ENCODE measurements at regions not wholly inside any gene's neighbourhood (a gene's known extent, or its start where the extent isn't known, plus 50 kb on each side); places are given as distances from the start of the nearest gene placed in this dataset.

DNA sequence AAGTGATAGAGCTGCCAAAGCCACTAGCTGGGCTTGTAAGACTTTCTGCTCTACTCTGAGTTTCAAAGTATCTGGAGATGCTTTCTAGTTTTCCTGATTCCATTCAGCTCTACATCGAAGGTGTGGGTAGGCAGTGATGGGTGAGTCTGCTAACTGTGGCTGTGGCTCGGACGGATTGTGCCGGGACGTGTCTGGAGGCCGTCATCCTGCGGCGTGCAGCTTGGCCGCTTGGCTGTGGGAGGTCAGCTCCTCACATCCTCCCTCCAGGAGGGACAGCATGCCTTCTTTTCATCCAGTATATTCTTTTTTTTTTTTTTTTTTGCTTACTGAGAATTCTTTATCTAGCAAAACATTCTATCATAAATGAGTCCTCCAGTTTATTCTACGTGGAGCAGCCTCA lies 77.9 kb upstream of the AADAT start:
- Histone ChIP-seq H2BK12ac (ENCODE audit: low read depth, low read length) (no peak overlapping the region), H2BK5ac (ENCODE audit: low read depth, low read length) (no peak overlapping the region), H3K4me2 (ENCODE audit: insufficient read depth in 1 of 2, low read depth in 2 of 2, low read length in 2 of 2) (no peak overlapping the region), H3K4ac (replicated peaks; ENCODE audit: insufficient read length, low read depth, low read length) (no peak overlapping the region), H4K91ac (replicated peaks; ENCODE audit: insufficient read length, low read length) (no peak overlapping the region), H3K27ac (ENCODE audit: low read depth, low read length) (no peak overlapping the region), H3K27me3 (replicated peaks in 1 of 4; ENCODE audit: control insufficient read depth in 3 of 4, extremely low read depth in 1 of 4, insufficient read depth in 3 of 4, low read length in 3 of 4) (no peaks in the 10 kb centered on the region), H3K36me3 (ENCODE audit: control insufficient read depth in 2 of 4, insufficient read depth in 4 of 4, low read length in 3 of 4) (no peaks in the 10 kb centered on the region), H3K4me1 (replicated peaks in 1 of 4; ENCODE audit: control insufficient read depth in 3 of 4, insufficient read depth in 4 of 4, low read length in 3 of 4) (no peaks in the 10 kb centered on the region), H3K4me3 (ENCODE audit: extremely low read depth in 1 of 4, insufficient read depth in 2 of 4, low read depth in 3 of 4, low read length in 4 of 4) (no peak overlapping the region), H2BK120ac (replicated peaks; ENCODE audit: low read depth, low read length) (no peak overlapping the region), H3K18ac (ENCODE audit: extremely low read depth, low read length) (no peak overlapping the region), H2AFZ (ENCODE audit: low read length) (no peak overlapping the region), H2AK5ac (ENCODE audit: low read depth, low read length) (no peak overlapping the region), H3K56ac (replicated peaks; ENCODE audit: insufficient read length, low read depth, low read length) (no peak overlapping the region), H4K5ac (ENCODE audit: insufficient read length, low read depth, low read length) (no peak overlapping the region), H3K9ac (replicated peaks in 1 of 4; ENCODE audit: extremely low read depth in 1 of 4, low read depth in 3 of 4, low read length in 3 of 4) (no peak overlapping the region), H3K79me1 (ENCODE audit: low read depth, low read length) (no peaks in the 10 kb centered on the region), H4K8ac (ENCODE audit: extremely low read depth, insufficient read depth, low read length) (no peak overlapping the region), H3K14ac (ENCODE audit: insufficient read length) (no peak overlapping the region), H3K79me2 (ENCODE audit: control insufficient read depth in 1 of 2, insufficient read depth in 2 of 2, low read length in 2 of 2) (no peaks in the 10 kb centered on the region), H2BK20ac (ENCODE audit: low read length) (no peak overlapping the region), H2BK15ac (ENCODE audit: low read length) (no peak overlapping the region), H4K20me1 (replicated peaks in 1 of 2; ENCODE audit: control insufficient read depth in 1 of 2, insufficient read depth in 2 of 2, low read length in 2 of 2) (no peaks in the 10 kb centered on the region), H3K23me2 (ENCODE audit: low read depth, low read length) (no peaks in the 10 kb centered on the region; the same call in 1 of the 2 replicates), H3K23ac (ENCODE audit: insufficient read length) (no peak overlapping the region), H3K9me3 (ENCODE audit: insufficient read depth in 2 of 2, low read depth in 1 of 2, low read length in 1 of 2) (peaks cover 0 to 8% of the 10 kb centered on the region in 2 experiments; a peak in 2 of 4 replicates)
- ChIA-PET POLR2A (ENCODE audit: partially characterized antibody) (no interaction called here), CTCF (ENCODE audit: partially characterized antibody) (interaction anchor here (2.3 kb wide), 1 partner anchor 92 kb away, joined by 14 read pairs; no protein-coding TSS in a partner anchor)
- TF ChIP-seq HDAC6 (IDR thresholded peaks at IDR 0.05; ENCODE audit: low read depth, low read length) = no peak
- TF ChIP-seq CBX8 (IDR thresholded peaks at IDR 0.05; ENCODE audit: borderline replicate concordance, low read depth, low read length) = no peak
- TF ChIP-seq KDM1A (IDR thresholded peaks at IDR 0.05; ENCODE audit: borderline replicate concordance, low read length) = no peak
- TF ChIP-seq SP4 (IDR thresholded peaks at IDR 0.05; ENCODE audit: low read length) = no peak
- no peak for TF ChIP-seq CBX5 (IDR thresholded peaks at IDR 0.05; ENCODE audit: low read depth, low read length)
- no peak for TF ChIP-seq KDM4A (IDR thresholded peaks at IDR 0.05; ENCODE audit: low read depth, low read length, severe bottlenecking)
- no peak for TF ChIP-seq SP2 (IDR thresholded peaks at IDR 0.05; ENCODE audit: low read length)
- no peak for TF ChIP-seq CTCF (IDR thresholded peaks at IDR 0.05; ENCODE audit: control extremely low read depth in 1 of 3, insufficient read depth in 1 of 3, low read depth in 1 of 3, low read length in 3 of 3)
- TF ChIP-seq EP300 (IDR thresholded peaks at IDR 0.05; ENCODE audit: borderline replicate concordance in 1 of 2, low read depth in 2 of 2, low read length in 2 of 2) = no peak
- no peak for TF ChIP-seq KDM5A (IDR thresholded peaks at IDR 0.05; ENCODE audit: low read length)
- no peak for TF ChIP-seq SIRT6 (IDR thresholded peaks at IDR 0.05; ENCODE audit: low read length)
- TF ChIP-seq ASH2L (IDR thresholded peaks at IDR 0.05; ENCODE audit: low read length) = no peak
- FAIRE-seq (no peak), DNase-seq (ENCODE audit: low read depth in 1 of 2, low spot score in 2 of 2) (no peak)
- WGBS, 2 experiments (ENCODE audit: extremely low coverage in 1 of 2, insufficient coverage in 1 of 2, insufficient read length in 1 of 2, insufficient replicate concordance in 2 of 2, low coverage in 1 of 2, low lambda C conversion rate in 2 of 2, missing lambda C conversion rate in 1 of 2) = 84% methylated on average over 10 of the region's 10 CpGs; no CpG with 5 or more reads in 1 of the 2 experiments
